ENCODE measurements at regions not wholly inside any gene's neighbourhood (a gene's known extent, or its start where the extent isn't known, plus 50 kb on each side); places are given as distances from the start of the nearest gene placed in this dataset.

GRCh38 chr2:516944-517343 is 160.3 kb downstream of the TMEM18 start:
- Histone ChIP-seq H3K9ac (no peak overlapping the region), H3K27ac (no peak overlapping the region)

GRCh38 chr2:516131-516530 is 161.1 kb downstream of the TMEM18 start:
- no peaks in the 10 kb centered on the region for H3K36me3 ChIP-seq (ENCODE audit: insufficient read depth)
- TF ChIP-seq CTCF (conservative IDR thresholded peaks at IDR 0.05; ENCODE audit: low read depth, low read length) = no peak
- H4K20me1 ChIP-seq (ENCODE audit: insufficient read depth) = no peaks in the 10 kb centered on the region
- H3K27me3 ChIP-seq (ENCODE audit: insufficient read depth, low read depth) = no peaks in the 10 kb centered on the region
- no peak overlapping the region for H3K27ac ChIP-seq
- H3K79me2 ChIP-seq (ENCODE audit: insufficient read depth, low read depth) = no peaks in the 10 kb centered on the region
- no peak overlapping the region for H3K4me2 ChIP-seq
- no peak overlapping the region for H3K9ac ChIP-seq
- no peak overlapping the region for H3K4me3 ChIP-seq (IDR thresholded peaks at IDR 0.05; ENCODE audit: insufficient read depth, low read depth, low read length)
- no peak overlapping the region for H2AFZ ChIP-seq (ENCODE audit: low read depth)
- H3K4me1 ChIP-seq (ENCODE audit: low read depth, poor library complexity, severe bottlenecking) = no peaks in the 10 kb centered on the region

More at GRCh38 chr2:516944-517343, 160.3 kb downstream of the TMEM18 start:
- Histone ChIP-seq H4K20me1 (ENCODE audit: insufficient read depth) (no peaks in the 10 kb centered on the region), H2AFZ (ENCODE audit: low read depth) (no peak overlapping the region), H3K4me2 (no peak overlapping the region), H3K36me3 (ENCODE audit: insufficient read depth) (no peaks in the 10 kb centered on the region), H3K27me3 (ENCODE audit: insufficient read depth, low read depth) (no peaks in the 10 kb centered on the region), H3K4me1 (ENCODE audit: low read depth, poor library complexity, severe bottlenecking) (no peaks in the 10 kb centered on the region), H3K79me2 (ENCODE audit: insufficient read depth, low read depth) (no peaks in the 10 kb centered on the region), H3K4me3 (IDR thresholded peaks at IDR 0.05; ENCODE audit: insufficient read depth, low read depth, low read length) (no peak overlapping the region)
- no peak for TF ChIP-seq CTCF (conservative IDR thresholded peaks at IDR 0.05; ENCODE audit: low read depth, low read length)

- Histone ChIP-seq H3K9ac (no peak overlapping the region), H3K27ac (no peak overlapping the region), H2AFZ (ENCODE audit: low read depth) (no peak overlapping the region), H3K27me3 (ENCODE audit: insufficient read depth, low read depth) (no peaks in the 10 kb centered on the region), H3K4me3 (IDR thresholded peaks at IDR 0.05; ENCODE audit: insufficient read depth, low read depth, low read length) (no peak overlapping the region), H3K4me2 (no peak overlapping the region), H4K20me1 (ENCODE audit: insufficient read depth) (no peaks in the 10 kb centered on the region), H3K4me1 (ENCODE audit: low read depth, poor library complexity, severe bottlenecking) (no peaks in the 10 kb centered on the region), H3K79me2 (ENCODE audit: insufficient read depth, low read depth) (no peaks in the 10 kb centered on the region), H3K36me3 (ENCODE audit: insufficient read depth) (no peaks in the 10 kb centered on the region)
- no peak for TF ChIP-seq CTCF (conservative IDR thresholded peaks at IDR 0.05; ENCODE audit: low read depth, low read length)
These were observed 161.6 kb downstream of the TMEM18 start for GRCh38 chr2:515441-516127.

GRCh38 chr2:513981-514706 is 163.1 kb downstream of the TMEM18 start:
- H3K9ac ChIP-seq = no peak overlapping the region
- no peak overlapping the region for H2AFZ ChIP-seq (ENCODE audit: low read depth)
- no peaks in the 10 kb centered on the region for H3K79me2 ChIP-seq (ENCODE audit: insufficient read depth, low read depth)
- H3K4me3 ChIP-seq (IDR thresholded peaks at IDR 0.05; ENCODE audit: insufficient read depth, low read depth, low read length) = no peak overlapping the region
- TF ChIP-seq CTCF (conservative IDR thresholded peaks at IDR 0.05; ENCODE audit: low read depth, low read length) = no peak
- no peaks in the 10 kb centered on the region for H3K36me3 ChIP-seq (ENCODE audit: insufficient read depth)
- H3K27ac ChIP-seq = no peak overlapping the region
- H3K4me2 ChIP-seq = no peak overlapping the region
- H3K4me1 ChIP-seq (ENCODE audit: low read depth, poor library complexity, severe bottlenecking) = no peaks in the 10 kb centered on the region
- H4K20me1 ChIP-seq (ENCODE audit: insufficient read depth) = no peaks in the 10 kb centered on the region
- no peaks in the 10 kb centered on the region for H3K27me3 ChIP-seq (ENCODE audit: insufficient read depth, low read depth)
